ENCODE measurements at regions not wholly inside any gene's neighbourhood (a gene's known extent, or its start where the extent isn't known, plus 50 kb on each side); places are given as distances from the start of the nearest gene placed in this dataset.

DNA sequence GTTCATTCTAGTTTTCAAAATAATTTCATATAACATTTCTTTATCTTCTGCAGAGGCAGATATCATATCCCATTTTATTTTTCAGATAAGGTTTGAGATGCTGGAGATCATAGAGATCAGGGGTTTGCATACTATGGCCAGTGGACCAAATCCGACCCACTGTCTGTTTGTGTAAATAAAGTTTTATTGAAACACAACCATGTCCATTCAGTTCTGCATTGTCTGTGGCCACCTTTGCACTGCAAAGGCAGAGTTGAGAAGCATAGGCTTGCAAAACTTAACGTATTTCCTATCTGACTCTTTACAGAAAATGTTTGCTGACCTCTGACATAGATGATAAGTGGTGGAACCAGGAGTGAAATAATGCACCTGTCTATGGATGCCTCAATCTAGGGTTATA is 63.9 kb upstream of the SOD3 start:
- no peak for TF ChIP-seq POLR2A (IDR thresholded peaks at IDR 0.05)
- TF ChIP-seq, protein P1, sequence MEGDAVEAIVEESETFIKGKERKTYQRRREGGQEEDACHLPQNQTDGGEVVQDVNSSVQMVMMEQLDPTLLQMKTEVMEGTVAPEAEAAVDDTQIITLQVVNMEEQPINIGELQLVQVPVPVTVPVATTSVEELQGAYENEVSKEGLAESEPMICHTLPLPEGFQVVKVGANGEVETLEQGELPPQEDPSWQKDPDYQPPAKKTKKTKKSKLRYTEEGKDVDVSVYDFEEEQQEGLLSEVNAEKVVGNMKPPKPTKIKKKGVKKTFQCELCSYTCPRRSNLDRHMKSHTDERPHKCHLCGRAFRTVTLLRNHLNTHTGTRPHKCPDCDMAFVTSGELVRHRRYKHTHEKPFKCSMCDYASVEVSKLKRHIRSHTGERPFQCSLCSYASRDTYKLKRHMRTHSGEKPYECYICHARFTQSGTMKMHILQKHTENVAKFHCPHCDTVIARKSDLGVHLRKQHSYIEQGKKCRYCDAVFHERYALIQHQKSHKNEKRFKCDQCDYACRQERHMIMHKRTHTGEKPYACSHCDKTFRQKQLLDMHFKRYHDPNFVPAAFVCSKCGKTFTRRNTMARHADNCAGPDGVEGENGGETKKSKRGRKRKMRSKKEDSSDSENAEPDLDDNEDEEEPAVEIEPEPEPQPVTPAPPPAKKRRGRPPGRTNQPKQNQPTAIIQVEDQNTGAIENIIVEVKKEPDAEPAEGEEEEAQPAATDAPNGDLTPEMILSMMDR (IDR thresholded peaks at IDR 0.05), result no peak

Measured in body of pancreas (tissue), 4 donors.